ENCODE measurements at regions not wholly inside any gene's neighbourhood (a gene's known extent, or its start where the extent isn't known, plus 50 kb on each side); places are given as distances from the start of the nearest gene placed in this dataset.

- no peak for DNase-seq (ENCODE audit: low spot score)
These were observed 303.7 kb upstream of the SEL1L start for GRCh38 chr14:81837304-81837703.

- DNase-seq (ENCODE audit: low spot score) = no peak
These were observed 305.4 kb upstream of the SEL1L start for GRCh38 chr14:81839056-81839455.

- no peak for DNase-seq (ENCODE audit: low spot score)
These were observed 307.7 kb upstream of the SEL1L start for GRCh38 chr14:81841346-81841745.

- no peak for DNase-seq (ENCODE audit: low spot score)
These were observed 316.1 kb upstream of the SEL1L start for GRCh38 chr14:81849714-81850113.

GRCh38 chr14:81855007-81855406 lies 321.4 kb upstream of the SEL1L start:
- no peak for DNase-seq (ENCODE audit: low spot score)

- DNase-seq (ENCODE audit: low spot score) = no peak
These were observed 325.4 kb upstream of the SEL1L start for GRCh38 chr14:81859046-81859445.

- DNase-seq (ENCODE audit: low spot score) = no peak
These were observed 334.5 kb upstream of the SEL1L start for GRCh38 chr14:81868172-81868571.

GRCh38 chr14:81871706-81872105 lies 338.1 kb upstream of the SEL1L start:
- no peak for DNase-seq (ENCODE audit: low spot score)

- DNase-seq (ENCODE audit: low spot score) = no peak
These were observed 350.7 kb upstream of the SEL1L start for GRCh38 chr14:81884382-81884781.

- DNase-seq (ENCODE audit: low spot score) = no peak
These were observed 352.9 kb upstream of the SEL1L start for GRCh38 chr14:81886588-81886987.

- peak; percentile 11 for DNase-seq (ENCODE audit: low spot score)
These were observed 355.9 kb upstream of the SEL1L start for GRCh38 chr14:81889529-81889928.

GRCh38 chr14:81890020-81890419 lies 356.4 kb upstream of the SEL1L start:
- DNase-seq (ENCODE audit: low spot score) = no peak

- DNase-seq (ENCODE audit: low spot score) = no peak
These were observed 369.8 kb upstream of the SEL1L start for GRCh38 chr14:81903477-81903876.

GRCh38 chr14:81927070-81927469 lies 393.4 kb upstream of the SEL1L start:
- DNase-seq (ENCODE audit: low spot score) = peak; percentile 45

GRCh38 chr14:81931828-81932227 lies 398.2 kb upstream of the SEL1L start:
- DNase-seq (ENCODE audit: low spot score) = no peak

GRCh38 chr14:81936348-81936747 lies 402.7 kb upstream of the SEL1L start:
- no peak for DNase-seq (ENCODE audit: low spot score)

- no peak for DNase-seq (ENCODE audit: low spot score)
These were observed 403.2 kb upstream of the SEL1L start for GRCh38 chr14:81936902-81937301.

- DNase-seq (ENCODE audit: low spot score) = no peak
These were observed 404.7 kb upstream of the SEL1L start for GRCh38 chr14:81938341-81938740.

- DNase-seq (ENCODE audit: low spot score) = no peak
These were observed 407.0 kb upstream of the SEL1L start for GRCh38 chr14:81940651-81941050.

- DNase-seq (ENCODE audit: low spot score) = no peak
These were observed 408.4 kb upstream of the SEL1L start for GRCh38 chr14:81942071-81942470.

GRCh38 chr14:81946375-81946774 lies 412.7 kb upstream of the SEL1L start:
- DNase-seq (ENCODE audit: low spot score) = no peak

- peak; percentile 78 for DNase-seq (ENCODE audit: low spot score)
These were observed 413.5 kb upstream of the SEL1L start for GRCh38 chr14:81946834-81947798.

- DNase-seq (ENCODE audit: low spot score) = no peak
These were observed 419.3 kb upstream of the SEL1L start for GRCh38 chr14:81952917-81953316.

GRCh38 chr14:81953419-81953818 lies 419.8 kb upstream of the SEL1L start:
- no peak for DNase-seq (ENCODE audit: low spot score)
